ENCODE measurements at regions not wholly inside any gene's neighbourhood (a gene's known extent, or its start where the extent isn't known, plus 50 kb on each side); places are given as distances from the start of the nearest gene placed in this dataset.
"Not testable (repeated sequence)": the region's sequence is repeated elsewhere in the genome, so short reads cannot be mapped to it uniquely, and the experiment has no call there.

DNA sequence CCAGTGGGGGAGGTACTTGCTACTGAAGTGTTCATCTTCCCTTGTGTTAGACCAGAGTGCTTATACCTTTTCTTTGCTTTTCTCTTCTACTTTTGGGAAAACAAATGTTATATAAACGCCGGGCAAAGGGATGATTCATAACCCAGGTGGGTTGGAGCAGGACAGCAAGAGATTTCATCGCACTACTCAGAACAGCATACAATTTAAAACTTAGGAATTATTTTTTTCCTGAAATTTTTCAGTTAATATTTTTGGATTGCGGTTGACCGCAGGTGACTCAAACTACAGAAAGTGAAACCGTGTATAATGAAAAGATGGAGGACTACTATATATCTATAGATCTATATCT, 270.0 kb upstream of the RGMA start:
- no peak for DNase-seq (ENCODE audit: low read depth)

GRCh38 chr15:93358166-93359059, 269.4 kb upstream of the RGMA start:
- DNase-seq (ENCODE audit: low read depth): no peak

DNA sequence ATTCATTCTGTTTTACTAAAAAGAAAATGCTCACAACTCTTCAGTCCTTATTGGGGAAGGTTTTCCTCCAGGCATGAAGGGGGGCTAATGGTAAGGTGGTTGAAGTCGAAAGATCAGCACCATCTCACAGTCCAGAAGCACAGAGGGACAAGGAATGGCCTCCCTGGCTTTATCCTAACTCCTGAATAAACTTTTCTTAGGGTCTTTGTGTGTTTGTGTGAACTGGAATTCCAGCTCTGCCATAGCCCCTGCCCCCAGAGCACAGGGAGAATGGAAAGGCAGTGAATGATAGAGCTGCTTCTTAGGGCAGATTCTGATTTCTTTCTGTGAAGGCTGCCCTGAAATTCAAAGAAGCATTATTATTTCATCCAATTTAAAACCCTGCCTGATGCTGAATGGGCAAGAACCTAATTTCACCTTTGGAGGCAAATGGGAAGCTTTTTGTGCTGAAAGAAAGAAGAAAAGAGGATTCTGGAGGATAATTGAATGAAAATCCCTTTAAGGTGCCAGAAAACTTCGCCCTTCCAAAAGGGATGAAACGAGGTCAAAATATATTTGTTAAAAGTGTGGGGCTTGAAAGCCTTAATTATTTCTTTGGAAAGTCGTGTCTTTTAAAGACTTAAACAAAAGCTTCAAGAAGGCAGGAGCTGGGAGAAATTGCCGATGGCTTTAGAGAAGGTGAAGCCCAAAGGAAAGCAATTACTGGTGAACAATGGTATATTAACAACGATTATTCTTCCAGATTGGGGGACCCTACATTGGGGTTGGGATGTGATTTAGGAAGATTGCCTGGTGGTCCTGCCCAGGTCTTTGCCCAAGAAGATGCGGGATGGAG, 259.9 kb upstream of the RGMA start:
- no peak for DNase-seq (ENCODE audit: low read depth)

DNA sequence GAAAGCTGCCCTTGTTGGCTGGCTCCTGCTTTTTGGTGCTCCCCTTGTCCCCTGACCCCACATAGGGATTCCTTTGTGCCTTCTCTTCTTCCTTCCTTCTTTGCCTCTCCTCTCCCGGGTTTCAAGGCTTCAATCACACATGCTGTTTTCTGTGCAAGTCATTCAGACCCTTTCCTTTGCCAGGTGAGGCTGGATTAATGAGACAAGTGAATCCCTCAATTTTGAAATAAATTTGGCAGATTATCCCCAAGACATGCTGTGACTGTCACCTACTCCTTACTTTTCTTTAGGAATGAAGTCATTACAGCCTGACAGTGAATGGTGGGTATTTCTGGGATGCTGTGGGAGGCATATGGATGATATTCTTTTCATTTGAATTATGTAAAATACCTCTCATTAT, 259.0 kb upstream of the RGMA start:
- DNase-seq (ENCODE audit: low read depth): no peak

DNA sequence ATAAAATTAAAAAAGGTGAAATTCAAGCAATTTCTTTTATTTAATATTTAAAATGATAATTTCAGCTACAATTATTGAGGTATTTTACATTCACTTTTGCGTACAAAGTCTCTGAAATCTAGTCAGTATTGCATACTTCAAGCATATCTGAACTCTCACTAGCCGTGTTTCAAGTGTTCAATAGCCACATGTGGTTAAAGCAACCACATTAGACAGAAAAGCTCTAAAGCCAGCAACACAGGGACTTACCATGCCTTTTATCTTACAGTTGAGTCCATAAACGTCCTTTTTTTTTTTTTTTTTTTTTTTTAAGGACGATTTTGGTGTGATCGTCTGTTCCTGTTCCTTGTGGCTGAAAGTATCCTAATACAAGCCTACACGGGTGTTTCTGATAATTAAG, 257.0 kb upstream of the RGMA start:
- no peak for DNase-seq (ENCODE audit: low read depth)

- DNase-seq (ENCODE audit: low read depth): not testable (repeated sequence)
These were observed 254.4 kb upstream of the RGMA start for GRCh38 chr15:93343402-93343801.

DNA sequence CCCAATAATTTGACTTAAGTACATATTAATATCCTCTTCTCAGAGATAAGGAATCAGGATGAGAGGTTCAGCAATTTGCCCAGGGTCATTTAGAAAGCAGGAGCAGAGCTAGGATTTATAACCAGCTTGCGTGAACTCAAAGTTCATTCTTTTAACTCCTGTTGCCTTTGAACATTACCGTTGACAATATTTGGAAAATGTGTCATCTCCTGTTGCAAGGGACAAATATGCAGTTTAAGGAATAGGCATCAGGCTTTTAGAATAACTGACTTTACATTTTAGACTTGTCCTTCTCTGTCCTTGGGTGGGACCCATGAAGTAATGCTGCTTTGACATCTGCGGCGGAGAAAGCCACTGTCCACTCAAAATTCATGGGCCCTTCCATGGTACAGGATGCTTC, 252.2 kb upstream of the RGMA start:
- DNase-seq (ENCODE audit: low read depth): no peak

GRCh38 chr15:93340406-93340805, 251.4 kb upstream of the RGMA start:
- no peak for DNase-seq (ENCODE audit: low read depth)

DNA sequence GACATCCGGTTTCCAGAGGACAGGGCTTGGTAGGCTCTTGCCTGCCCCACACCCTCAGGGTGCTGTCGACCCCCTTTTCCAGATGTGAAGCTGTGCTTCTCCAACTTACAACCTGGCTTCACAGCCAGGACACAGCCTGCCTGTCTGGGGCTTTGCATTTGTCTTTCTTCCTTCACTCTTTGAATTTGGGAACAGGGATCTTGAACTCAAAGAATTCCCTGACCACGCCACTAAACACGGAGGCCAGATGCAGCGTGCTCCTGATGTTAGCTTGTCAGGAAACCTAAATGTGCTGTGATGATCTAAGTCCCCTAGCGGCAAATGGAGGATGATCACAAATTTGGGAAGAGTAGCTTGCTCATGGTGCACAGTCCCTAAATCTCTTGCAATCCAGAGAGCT, 244.8 kb upstream of the RGMA start:
- no peak for DNase-seq (ENCODE audit: low read depth)

- DNase-seq (ENCODE audit: low read depth): not testable (repeated sequence)
These were observed 244.1 kb upstream of the RGMA start for GRCh38 chr15:93333126-93333525.

- no peak for DNase-seq (ENCODE audit: low read depth)
These were observed 243.2 kb upstream of the RGMA start for GRCh38 chr15:93332168-93332553.

- DNase-seq (ENCODE audit: low read depth): no peak
These were observed 242.6 kb upstream of the RGMA start for GRCh38 chr15:93331545-93332167.

DNA sequence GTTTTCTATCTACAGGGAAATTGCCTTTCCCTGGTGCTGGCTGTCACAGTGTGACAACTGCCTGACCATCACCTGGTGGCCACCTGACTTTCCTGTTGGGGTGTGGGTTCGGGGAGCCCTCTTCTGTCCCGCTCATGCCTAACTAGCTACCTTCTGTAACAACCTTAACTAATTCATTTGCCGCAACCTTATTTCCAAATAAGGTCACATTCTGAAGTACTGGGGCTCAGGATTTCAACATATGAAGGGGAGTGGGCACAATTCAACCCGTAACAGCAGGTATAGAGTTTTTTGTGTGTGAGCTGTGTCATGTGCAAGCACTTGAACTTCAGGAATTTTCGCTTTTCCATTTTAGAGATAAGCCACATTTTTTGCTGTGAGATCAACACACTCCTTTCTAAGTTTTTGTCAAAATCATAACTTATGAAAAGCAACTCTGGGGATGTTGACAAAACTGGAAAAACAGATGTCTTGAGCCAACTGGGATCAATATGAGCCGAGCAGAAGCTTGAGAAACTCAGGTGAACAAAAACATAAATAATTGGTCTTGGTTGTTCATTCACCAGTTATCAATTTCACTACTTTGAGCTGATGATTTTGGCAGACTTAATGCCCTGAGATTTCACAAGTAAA, 242.0 kb upstream of the RGMA start:
- no peak for DNase-seq (ENCODE audit: low read depth)

DNA sequence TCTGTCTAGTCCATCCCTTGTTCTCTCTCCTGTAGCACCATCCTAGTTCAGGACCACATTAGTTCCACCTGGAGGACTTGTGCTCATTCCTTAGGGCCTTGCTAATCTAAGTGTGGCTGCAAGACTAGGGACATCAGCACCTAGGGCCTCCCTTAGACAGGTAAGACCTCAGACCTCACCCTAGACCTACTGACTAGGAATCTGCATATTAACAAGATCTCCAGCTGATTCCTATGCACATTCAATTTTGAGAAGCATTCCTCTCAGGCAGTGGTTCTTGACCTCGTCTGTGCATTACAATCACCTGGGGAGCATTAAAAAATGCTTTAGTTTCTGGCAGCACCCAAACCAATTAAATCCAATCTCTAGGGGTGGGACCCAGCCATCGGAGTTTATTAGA, 238.4 kb upstream of the RGMA start:
- no peak for DNase-seq (ENCODE audit: low read depth)

GRCh38 chr15:93324186-93324975, 235.4 kb upstream of the RGMA start:
- DNase-seq (ENCODE audit: low read depth): no peak

DNA sequence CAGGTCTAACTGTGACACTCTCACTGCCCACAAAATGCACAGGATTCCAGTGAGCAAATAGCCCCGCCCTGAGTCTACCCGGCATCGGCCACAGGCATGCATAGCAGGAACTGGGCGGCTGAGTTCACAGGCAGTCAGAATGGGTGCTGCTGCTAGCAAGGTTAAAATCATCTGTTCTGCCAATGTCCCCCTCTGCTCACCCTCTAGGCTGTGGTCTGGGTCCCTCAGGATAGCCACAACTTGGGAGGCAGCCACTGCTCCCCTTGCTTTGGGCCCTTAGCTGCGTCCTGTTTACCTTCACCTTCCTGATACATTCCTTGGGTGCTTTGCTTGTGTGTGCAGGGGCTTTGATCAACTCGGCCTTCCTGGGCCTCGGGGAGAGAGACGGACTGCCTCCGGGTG, 232.9 kb upstream of the RGMA start:
- DNase-seq (ENCODE audit: low read depth): no peak

DNA sequence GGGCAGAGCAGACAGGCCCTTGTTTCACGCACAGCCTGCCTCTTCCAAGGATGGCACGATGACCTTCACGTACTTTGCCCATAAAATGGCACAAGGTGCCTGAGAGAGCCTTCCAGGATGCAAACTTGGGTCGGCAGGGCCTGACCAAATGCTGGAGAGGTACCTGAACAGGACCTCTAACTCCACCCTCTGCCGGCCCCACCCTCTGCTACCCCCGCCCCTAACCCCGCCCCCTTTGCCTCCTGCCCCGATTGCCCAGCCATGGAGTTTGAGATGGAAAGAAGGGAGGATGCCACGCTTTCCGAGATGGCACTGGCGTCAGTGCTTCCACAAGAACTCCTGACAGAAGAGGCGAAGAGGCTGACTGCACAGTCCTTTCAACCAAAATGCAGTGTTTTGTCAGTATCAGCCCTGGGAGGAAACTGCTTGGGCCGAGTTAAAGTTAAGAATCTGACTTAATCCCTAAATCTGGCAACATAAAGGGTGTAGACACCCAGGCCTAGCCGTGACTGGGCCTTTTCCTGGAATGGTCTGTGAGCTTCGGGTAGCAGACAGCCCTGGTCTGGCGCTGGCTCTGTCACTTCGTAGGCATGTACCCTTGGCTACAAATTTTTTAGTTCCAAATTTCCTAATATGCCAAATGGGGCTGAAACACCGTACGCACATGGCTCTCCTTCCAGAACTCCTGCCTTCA, 230.3 kb upstream of the RGMA start:
- DNase-seq (ENCODE audit: low read depth): no peak

- DNase-seq (ENCODE audit: low read depth): no peak
These were observed 228.8 kb upstream of the RGMA start for GRCh38 chr15:93317772-93318171.

- DNase-seq (ENCODE audit: low read depth): no peak
These were observed 225.2 kb upstream of the RGMA start for GRCh38 chr15:93314245-93314644.

DNA sequence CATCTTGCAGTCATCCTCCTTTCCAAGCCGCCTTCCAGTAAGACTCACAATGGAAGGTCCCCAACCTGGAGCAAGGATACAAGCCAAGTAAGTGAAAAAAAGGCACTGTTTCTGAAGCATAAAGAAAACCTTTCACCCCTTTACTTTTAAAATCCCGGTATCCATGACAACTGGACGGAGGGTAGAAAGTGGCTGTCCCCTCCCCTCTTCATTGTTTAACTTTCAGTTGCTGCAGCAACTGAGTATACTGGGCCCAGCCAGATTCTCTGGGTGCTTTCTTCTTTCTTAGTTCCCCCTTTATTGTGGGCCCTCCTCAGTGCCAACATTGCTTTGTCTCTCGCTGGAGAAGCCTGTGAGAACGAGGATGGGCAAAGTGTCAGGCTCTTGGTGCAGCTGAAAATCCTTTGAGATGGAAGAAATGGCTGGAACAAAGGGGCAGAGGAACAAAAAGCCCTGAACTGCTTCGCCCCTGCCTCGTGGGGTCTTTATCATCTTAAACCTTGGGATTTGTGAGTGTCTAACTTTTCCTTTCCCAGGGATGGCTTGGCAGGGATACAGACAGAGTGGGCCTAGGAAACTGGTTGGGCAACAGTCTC, 224.0 kb upstream of the RGMA start:
- DNase-seq (ENCODE audit: low read depth): no peak

- DNase-seq (ENCODE audit: low read depth): no peak
These were observed 222.6 kb upstream of the RGMA start for GRCh38 chr15:93311620-93312019.

All from EH (cell line).